Liver (tissue), 3 donors: ENCODE measurements at regions not wholly inside any gene's neighbourhood (a gene's known extent, or its start where the extent isn't known, plus 50 kb on each side); places are given as distances from the start of the nearest gene placed in this dataset.

Experiments
- GABPA ChIP-seq, 2 donors: IDR thresholded peaks in 1 of 2; conservative IDR thresholded peaks in 1 of 2; 2 replicates each; pipeline ENCODE4 v1.6.1; 2016; ENCODE audit warnings: antibody characterized with exemption in 2 of 2, mild to moderate bottlenecking in 1 of 2, moderate library complexity in 1 of 2
- JUND ChIP-seq, 2 donors: IDR thresholded peaks; 2 replicates each; pipeline ENCODE4 v1.6.1; 2016; ENCODE audit warnings: antibody characterized with exemption in 2 of 2
- RAD21 ChIP-seq, 2 donors: IDR thresholded peaks; 2 replicates each; pipeline ENCODE4 v1.6.1; 2016; ENCODE audit warnings: antibody characterized with exemption in 2 of 2, mild to moderate bottlenecking in 2 of 2
- REST ChIP-seq: IDR thresholded peaks from 2 replicates; pipeline ENCODE4 v1.6.1; 2016; ENCODE audit warnings: antibody characterized with exemption, mild to moderate bottlenecking
- RXRA ChIP-seq, 2 donors: IDR thresholded peaks; 2 replicates each; pipeline ENCODE4 v1.6.1; 2017 to 2018; ENCODE audit warnings: antibody characterized with exemption in 2 of 2, mild to moderate bottlenecking in 1 of 2
- SP1 ChIP-seq: IDR thresholded peaks from 2 replicates; pipeline ENCODE4 v1.6.1; 2018; ENCODE audit warnings: antibody characterized with exemption, mild to moderate bottlenecking
- YY1 ChIP-seq: IDR thresholded peaks from 2 replicates; pipeline ENCODE4 v1.6.1; 2016; ENCODE audit warnings: antibody characterized with exemption, mild to moderate bottlenecking
- TF ChIP-seq, protein P1 (sequence below): fragments of 150-350 bp; IDR thresholded peaks from 2 replicates; pipeline ENCODE4 v1.5.1; 2017; ENCODE audit warnings: improper control_type of control experiment, low read depth, low read length; ENCODE audit not compliant: missing input control
- TF ChIP-seq, protein P2 (sequence below): IDR thresholded peaks from 2 replicates; pipeline ENCODE4 v1.6.1; 2016; ENCODE audit warnings: antibody characterized with exemption
- donor health status: healthy.
- donor health status: healthy.

DNA sequence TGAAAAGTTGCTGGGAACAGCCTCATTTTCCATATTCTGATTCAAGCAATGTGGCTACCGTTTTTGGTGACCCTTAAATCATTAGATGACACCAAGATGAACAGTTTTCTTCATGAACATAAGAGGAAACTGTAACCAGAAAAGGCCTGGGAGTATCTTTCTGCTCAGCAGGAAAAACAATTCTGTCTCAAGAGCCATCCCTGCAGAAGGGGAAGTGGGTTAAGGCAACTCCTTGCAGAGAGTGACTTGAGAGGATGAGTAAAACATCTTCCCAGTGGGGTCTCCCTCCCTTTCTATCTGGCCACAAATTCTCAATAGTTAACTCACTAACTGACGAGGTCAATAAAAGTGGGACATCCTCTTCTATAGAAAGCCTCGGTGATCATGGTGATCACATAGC, 187.6 kb upstream of the NRIP1 start:
- no peak for TF ChIP-seq SP1
- no peak for TF ChIP-seq GABPA (IDR thresholded peaks at IDR 0.05 in 1 of 2, conservative IDR thresholded peaks at IDR 0.05 in 1 of 2)
- TF ChIP-seq, protein P1, sequence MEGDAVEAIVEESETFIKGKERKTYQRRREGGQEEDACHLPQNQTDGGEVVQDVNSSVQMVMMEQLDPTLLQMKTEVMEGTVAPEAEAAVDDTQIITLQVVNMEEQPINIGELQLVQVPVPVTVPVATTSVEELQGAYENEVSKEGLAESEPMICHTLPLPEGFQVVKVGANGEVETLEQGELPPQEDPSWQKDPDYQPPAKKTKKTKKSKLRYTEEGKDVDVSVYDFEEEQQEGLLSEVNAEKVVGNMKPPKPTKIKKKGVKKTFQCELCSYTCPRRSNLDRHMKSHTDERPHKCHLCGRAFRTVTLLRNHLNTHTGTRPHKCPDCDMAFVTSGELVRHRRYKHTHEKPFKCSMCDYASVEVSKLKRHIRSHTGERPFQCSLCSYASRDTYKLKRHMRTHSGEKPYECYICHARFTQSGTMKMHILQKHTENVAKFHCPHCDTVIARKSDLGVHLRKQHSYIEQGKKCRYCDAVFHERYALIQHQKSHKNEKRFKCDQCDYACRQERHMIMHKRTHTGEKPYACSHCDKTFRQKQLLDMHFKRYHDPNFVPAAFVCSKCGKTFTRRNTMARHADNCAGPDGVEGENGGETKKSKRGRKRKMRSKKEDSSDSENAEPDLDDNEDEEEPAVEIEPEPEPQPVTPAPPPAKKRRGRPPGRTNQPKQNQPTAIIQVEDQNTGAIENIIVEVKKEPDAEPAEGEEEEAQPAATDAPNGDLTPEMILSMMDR, result no peak
- no peak for TF ChIP-seq YY1
- TF ChIP-seq REST, result no peak
- no peak for TF ChIP-seq JUND (IDR thresholded peaks at IDR 0.05)
- TF ChIP-seq, protein P2, sequence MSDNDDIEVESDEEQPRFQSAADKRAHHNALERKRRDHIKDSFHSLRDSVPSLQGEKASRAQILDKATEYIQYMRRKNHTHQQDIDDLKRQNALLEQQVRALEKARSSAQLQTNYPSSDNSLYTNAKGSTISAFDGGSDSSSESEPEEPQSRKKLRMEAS, result no peak
- TF ChIP-seq RAD21 (IDR thresholded peaks at IDR 0.05), result no peak
- TF ChIP-seq RXRA (IDR thresholded peaks at IDR 0.05), result no peak
